H1 (cell line): ENCODE measurements at regions not wholly inside any gene's neighbourhood (a gene's known extent, or its start where the extent isn't known, plus 50 kb on each side); places are given as distances from the start of the nearest gene placed in this dataset.

Experiments
- ASH2L ChIP-seq: fragments of 200-600, 300-600 bp; sonication (generic); IDR thresholded peaks from one replicate; pipeline ENCODE4 v1.7.1; 2017; ENCODE audit warnings: low read length
- CTBP2 ChIP-seq: IDR thresholded peaks from 2 replicates; pipeline ENCODE4 v1.7.0; 2011; ENCODE audit warnings: borderline replicate concordance, mild to moderate bottlenecking, moderate library complexity, mixed read lengths, low read length; ENCODE audit not compliant: insufficient read depth, insufficient read length
- POU5F1 ChIP-seq: IDR thresholded peaks from 2 replicates; pipeline ENCODE4 v1.6.1; 2011; ENCODE audit warnings: low read depth, mild to moderate bottlenecking, low read length, moderate library complexity
- SP1 ChIP-seq: IDR thresholded peaks from 2 replicates; pipeline ENCODE4 v1.6.1; 2011; ENCODE audit warnings: low read depth, low read length

- TF ChIP-seq CTBP2 (peak; percentile 66), SP1 (peak; percentile 81; the same call in 1 of the 2 replicates), POU5F1 (peak; percentile 100), ASH2L (no peak)
Measured at GRCh38 chr7:84277628-84278224, 83.1 kb upstream of the SEMA3A start (continued).
